ENCODE measurements at regions not wholly inside any gene's neighbourhood (a gene's known extent, or its start where the extent isn't known, plus 50 kb on each side); places are given as distances from the start of the nearest gene placed in this dataset.

- no peak overlapping the region for H3K56ac ChIP-seq (ENCODE audit: insufficient read length, low read depth, low read length)
- no peak overlapping the region for H3K14ac ChIP-seq (ENCODE audit: insufficient read depth, low read length)
- H4K5ac ChIP-seq (ENCODE audit: insufficient read length, low read depth, low read length) = no peak overlapping the region
- no peaks in the 10 kb centered on the region for H3K9me3 ChIP-seq (ENCODE audit: control insufficient read depth, low read depth, low read length)
- no peak overlapping the region for H3T11ph ChIP-seq (ENCODE audit: low read length)
- DNase-seq = no peak
- no peak overlapping the region for H2BK12ac ChIP-seq (ENCODE audit: insufficient read length, low read depth, low read length)
- no peak overlapping the region for H4K91ac ChIP-seq (ENCODE audit: insufficient read length, low read depth, low read length)
- peaks cover 11 to 20% of the 10 kb centered on the region in 2 experiments for H3K4me1 Mint-ChIP-seq
- H3K27ac ChIP-seq (ENCODE audit: insufficient read length, low read depth, low read length) = no peak overlapping the region
- no peaks in the 10 kb centered on the region; a peak in 1 of 5 replicates for H3K9me3 Mint-ChIP-seq
- no peak overlapping the region for H3K27ac Mint-ChIP-seq
- peaks cover 0 to under 1% (median 0%) of the 10 kb centered on the region in 3 experiments; a peak in 3 of 7 replicates for H3K36me3 Mint-ChIP-seq (ENCODE audit: insufficient read depth in 1 of 3, low read depth in 3 of 3)
- no peaks in the 10 kb centered on the region for H3K79me2 ChIP-seq (ENCODE audit: insufficient read depth, low read length)
- H3K79me1 ChIP-seq (ENCODE audit: insufficient read depth, low read depth, low read length, poor library complexity, severe bottlenecking) = no peaks in the 10 kb centered on the region
- no peak overlapping the region for H3K4me3 Mint-ChIP-seq
- H4K8ac ChIP-seq (replicated peaks; ENCODE audit: insufficient read length, low read depth, low read length) = no peak overlapping the region
- H3K23ac ChIP-seq (ENCODE audit: insufficient read length, low read depth, low read length) = no peak overlapping the region
- H3K18ac ChIP-seq (ENCODE audit: insufficient read length, low read depth, low read length) = no peak overlapping the region
- no peak for TF ChIP-seq CTCF (conservative IDR thresholded peaks at IDR 0.05)
- no peaks in the 10 kb centered on the region for H3K27me3 ChIP-seq (ENCODE audit: insufficient read depth, low read length)
- no peak overlapping the region for H2AFZ ChIP-seq (ENCODE audit: low read length)
- H3K4ac ChIP-seq (ENCODE audit: low read depth, low read length) = no peak overlapping the region
- no CpG with 5 or more reads among the region's 1 CpG for WGBS (ENCODE audit: extremely low coverage, insufficient read length, low lambda C conversion rate)
- H3K23me2 ChIP-seq (ENCODE audit: insufficient read length, low read depth, low read length, poor library complexity, severe bottlenecking) = no peaks in the 10 kb centered on the region
- no peaks in the 10 kb centered on the region for H4K20me1 ChIP-seq (ENCODE audit: control insufficient read depth, insufficient read depth, insufficient read length)
- H2BK120ac ChIP-seq (ENCODE audit: low read depth, low read length, poor library complexity, severe bottlenecking) = no peak overlapping the region
- no peak overlapping the region for H3K9ac ChIP-seq (ENCODE audit: extremely low read depth, insufficient read length, low read length)
- H2BK20ac ChIP-seq (ENCODE audit: low read depth, low read length, poor library complexity, severe bottlenecking) = no peak overlapping the region
- no peak overlapping the region for H2AK5ac ChIP-seq (ENCODE audit: insufficient read length, low read length)
- H3K4me1 ChIP-seq (ENCODE audit: insufficient read depth, low read length) = no peaks in the 10 kb centered on the region
- H3K27me3 Mint-ChIP-seq (ENCODE audit: low read depth) = no peaks in the 10 kb centered on the region; the same call in 1 of the 2 replicates
- H2BK15ac ChIP-seq (ENCODE audit: low read depth, low read length) = no peak overlapping the region
- H2BK5ac ChIP-seq (ENCODE audit: insufficient read length, low read length) = no peak overlapping the region
- no peak overlapping the region for H3K4me2 ChIP-seq (ENCODE audit: insufficient read depth, insufficient read length, low read length)
Measured at GRCh38 chr14:30354439-30354838, 204.5 kb upstream of the G2E3 start.

Measured in H9 (cell line).